HG03432 (cell line): ENCODE measurements at regions not wholly inside any gene's neighbourhood (a gene's known extent, or its start where the extent isn't known, plus 50 kb on each side); places are given as distances from the start of the nearest gene placed in this dataset.
"Not testable (repeated sequence)": the region's sequence is repeated elsewhere in the genome, so short reads cannot be mapped to it uniquely, and the experiment has no call there.

Experiments used
- ATAC-seq: cut with Tn5 transposase; IDR thresholded peaks from one replicate; pipeline ENCODE4 v1.9.1; 2021; ENCODE audit warnings: mild to moderate bottlenecking, moderate library complexity; ENCODE audit not compliant: unreplicated experiment

DNA sequence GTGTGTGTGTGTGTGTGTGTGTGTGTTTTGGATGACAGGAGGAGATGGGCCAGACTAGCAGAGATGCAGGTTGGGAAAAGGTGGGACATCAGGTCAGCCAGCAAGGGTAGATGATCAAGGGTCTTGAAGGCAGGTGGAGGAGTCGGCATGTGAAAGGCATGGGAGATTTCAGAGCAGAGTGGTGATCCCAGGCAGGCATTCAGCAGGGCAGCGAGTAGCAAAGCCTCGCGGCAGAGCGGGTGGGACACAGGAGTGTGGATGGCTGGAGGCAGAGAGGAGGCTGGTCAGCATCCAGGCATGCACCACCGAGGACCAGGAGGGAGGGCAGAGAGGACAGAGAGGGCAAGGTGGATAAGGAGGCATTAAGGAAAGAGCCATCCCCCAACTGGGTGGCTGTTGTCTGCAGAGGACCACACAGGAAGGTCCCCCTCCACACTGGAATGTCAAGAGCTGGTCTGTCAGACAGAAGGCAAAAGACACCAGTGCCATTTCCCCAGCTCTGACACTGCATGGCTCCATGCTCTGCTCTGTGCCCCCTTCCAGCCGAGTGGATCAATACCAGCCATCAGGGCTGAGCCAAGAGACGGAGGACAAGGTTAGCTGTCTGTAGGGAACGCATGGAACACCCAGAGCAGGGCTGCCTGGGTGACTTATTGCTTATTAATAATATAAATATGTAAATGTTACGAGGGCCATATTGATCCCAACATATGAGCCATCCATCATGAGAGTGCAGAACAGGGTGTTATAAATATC, 74.8 kb upstream of the RPL38 start:
- no peak for ATAC-seq

DNA sequence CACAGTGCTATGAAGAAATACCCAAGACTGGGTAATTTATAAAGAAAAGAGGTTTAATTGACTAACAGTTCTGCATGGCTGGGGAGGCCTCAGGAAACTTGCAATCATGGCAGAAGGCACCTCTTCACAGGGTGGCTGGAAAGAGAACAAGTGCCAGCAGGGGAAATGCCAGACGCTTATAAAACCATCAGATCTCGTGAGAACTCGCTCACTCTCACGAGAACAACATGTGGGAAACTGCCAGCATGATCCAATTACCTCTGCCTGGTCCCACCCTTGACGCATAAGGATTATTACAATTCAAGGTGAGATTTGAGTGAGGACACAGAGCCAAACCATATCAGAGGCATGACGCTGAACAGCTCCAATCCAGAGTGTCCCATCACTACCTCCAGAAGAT, 73.7 kb upstream of the RPL38 start:
- not testable (repeated sequence) for ATAC-seq

DNA sequence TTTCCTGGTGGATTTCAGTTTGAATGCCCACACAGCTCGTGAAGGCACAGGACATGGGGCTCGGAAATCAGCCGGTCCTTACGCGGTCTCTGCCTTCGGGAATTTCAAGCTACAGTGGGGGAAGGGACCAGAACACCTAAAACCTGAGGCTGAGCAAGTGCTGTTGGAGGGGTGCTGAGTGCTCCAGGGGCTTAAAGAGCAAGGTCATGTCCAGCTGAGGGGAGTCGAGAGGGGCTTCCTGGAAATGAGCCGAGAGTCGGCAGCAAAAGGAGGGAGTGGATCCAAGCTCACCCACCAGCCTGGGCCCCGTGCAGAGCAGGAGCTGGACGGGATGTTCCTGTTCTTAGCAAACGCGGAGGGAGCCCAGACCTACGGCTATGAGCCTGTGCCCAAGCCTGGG, 73.2 kb upstream of the RPL38 start:
- no peak for ATAC-seq

DNA sequence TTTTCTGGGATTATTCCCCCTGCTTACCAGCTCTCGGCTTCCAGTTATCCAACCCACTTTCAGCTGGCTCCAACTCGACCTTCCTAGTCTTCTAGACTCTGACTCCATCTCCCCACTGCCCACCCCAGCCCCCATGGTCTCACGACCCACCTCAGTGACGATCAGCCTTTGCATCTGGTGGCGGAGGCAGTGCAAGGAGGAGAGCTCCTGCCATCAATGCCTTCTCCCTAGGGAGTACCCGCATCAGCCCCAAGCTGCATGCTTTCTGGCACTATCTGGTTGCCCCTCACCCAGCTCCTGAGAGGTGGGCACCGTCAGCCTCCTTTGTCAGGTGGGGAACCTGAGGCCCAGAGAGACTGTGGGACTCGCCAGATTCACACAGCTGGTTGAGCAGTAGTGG, 72.6 kb upstream of the RPL38 start:
- ATAC-seq: no peak

DNA sequence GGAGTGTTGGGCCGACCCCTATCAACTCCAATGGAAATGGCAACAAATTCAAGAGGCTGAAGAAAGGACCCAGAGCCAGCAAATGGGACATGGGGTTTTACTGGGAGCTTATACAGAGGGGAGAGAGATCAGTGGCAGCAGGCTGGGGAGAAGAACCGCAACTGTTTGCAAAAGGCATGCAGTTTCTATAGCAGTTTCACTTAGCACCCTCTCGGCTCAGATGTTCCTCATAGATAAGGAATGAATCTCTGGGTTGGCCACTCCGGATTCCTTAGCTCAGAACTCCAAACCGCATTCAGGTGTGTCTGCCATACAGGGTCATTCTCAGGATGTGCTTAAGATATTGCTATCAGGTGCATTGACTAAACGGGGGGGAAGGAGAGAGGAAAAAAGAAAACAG, 71.1 kb upstream of the RPL38 start:
- ATAC-seq: no peak

DNA sequence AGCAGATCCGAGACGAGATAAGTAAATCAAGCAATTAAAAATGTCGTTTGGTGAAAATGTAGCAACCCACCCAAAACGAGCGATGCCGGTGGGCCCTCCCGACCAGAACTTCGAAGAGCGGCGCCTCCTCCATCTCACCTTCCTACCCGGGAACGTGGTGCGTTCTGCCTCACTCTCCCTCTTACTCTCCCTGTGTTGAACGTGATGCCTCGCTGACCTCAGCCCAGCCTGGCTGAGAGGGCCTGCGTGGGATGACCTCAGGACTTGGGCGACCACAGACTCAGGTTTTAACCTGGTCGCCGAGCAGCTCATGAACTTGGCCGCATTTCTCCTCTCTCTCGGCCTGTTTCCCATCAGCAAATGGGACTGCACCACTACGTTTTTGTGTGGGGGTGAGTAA, 69.7 kb upstream of the RPL38 start:
- ATAC-seq: no peak

DNA sequence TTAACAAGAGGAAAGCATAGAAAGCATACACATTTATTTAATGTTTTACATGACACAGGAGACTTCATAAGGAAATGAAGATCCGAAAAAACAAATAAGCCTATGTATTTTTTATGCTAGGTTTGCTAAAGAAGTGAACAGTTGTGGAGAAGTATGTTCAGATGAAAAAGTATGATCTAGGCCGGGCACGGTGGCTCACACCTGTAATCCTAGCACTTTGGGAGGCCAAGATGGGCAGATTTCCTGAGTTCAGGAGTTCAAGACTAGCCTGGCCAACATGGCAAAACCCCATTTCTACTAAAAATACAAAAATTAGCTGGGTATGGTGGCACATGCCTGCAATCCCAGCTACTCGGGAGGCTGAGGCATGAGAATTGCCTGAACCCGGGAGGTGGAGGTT, 69.2 kb upstream of the RPL38 start:
- not testable (repeated sequence) for ATAC-seq

DNA sequence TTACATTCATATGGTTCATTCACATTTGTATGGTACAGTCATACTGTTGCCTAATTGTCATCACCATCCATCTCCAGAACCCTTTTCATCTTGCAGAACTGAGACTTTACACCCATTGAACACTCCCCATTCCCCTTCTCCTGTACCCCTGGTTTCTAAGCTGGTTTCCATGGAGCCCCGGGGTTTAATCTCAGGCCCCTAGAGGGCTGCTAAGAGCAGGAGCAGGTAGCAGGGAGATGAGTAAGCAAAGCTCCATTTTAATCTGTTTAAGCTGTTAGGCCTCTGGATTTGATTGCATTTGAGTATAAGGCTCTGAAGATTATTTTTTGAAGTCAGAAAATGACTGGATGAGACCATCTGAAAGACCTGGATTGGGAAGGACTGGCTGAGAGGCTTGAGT, 68.5 kb upstream of the RPL38 start:
- no peak for ATAC-seq

DNA sequence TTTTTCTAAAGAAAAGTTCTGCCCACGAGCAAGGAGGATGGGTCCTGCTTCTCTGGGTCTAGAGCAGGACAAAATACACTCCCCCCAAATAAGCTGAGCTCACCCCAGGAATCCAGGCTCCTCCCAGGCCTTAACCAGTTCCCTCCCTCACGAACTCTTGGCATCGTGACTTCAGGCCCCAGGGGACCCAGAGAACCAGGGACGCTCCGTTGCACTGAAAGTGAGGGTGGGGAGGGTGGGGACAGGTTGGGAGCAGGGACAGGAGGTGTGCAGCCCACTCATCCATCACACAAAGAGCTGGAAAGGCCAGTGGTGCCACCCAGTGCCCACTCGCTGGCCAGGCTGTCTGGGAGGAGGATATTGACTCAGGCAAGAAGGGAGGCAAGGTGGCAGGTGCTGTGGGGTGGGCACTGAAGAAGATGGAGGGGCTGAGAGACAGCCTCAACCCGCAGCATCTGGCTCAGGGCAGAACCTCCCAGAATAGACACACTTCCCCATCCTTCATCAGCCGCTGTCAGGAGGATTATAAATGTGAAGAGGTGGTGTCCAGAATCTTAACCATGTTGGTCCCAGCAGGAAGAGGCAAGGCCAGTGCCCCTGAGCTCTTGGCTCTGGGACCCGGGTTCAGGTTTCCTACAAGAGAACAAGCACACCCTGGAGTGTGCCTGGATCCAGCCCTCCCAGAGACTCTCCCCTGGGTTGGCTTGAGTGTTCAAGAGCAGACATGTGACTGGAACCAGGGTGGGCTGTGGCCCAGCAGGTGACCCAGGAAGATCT, 67.9 kb upstream of the RPL38 start:
- no peak for ATAC-seq

DNA sequence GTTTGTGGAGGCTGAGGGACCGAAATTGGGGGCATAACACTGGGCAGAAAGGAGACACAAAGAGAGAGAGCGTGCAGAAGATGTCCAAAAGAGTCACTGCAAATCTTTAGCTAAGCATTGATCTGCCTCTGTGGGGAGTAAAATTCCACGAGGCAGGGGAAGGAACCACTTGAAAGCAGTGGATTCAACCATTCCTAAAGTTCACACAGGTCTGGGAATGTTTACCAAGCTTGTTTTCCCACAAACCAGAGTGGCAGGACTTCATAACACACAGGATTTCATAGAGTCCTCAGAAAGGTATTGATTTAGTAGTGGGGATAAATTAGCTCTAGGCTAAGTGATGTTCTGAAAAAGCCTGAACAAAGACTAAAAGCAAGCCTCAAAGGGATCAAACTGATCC, 66.1 kb upstream of the RPL38 start:
- ATAC-seq: no peak

DNA sequence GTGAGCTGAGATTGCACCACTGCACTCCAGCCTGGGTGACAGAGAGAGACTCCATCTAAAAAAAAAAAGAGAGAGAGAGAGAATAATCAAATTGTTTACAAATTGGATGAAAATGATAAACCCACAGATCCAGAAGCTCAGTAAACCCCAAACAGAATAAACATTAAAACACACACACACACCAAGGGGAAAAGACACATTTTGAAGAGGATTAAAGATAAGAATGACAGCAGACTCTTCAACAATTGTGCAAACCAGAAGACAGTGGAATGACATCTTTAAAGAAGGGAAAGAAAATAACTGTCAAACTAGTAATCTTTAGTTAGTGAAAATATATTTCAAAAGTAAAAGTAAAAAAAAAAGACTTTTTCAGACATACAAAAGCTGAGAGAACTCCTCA, 64.4 kb upstream of the RPL38 start:
- ATAC-seq: no peak

DNA sequence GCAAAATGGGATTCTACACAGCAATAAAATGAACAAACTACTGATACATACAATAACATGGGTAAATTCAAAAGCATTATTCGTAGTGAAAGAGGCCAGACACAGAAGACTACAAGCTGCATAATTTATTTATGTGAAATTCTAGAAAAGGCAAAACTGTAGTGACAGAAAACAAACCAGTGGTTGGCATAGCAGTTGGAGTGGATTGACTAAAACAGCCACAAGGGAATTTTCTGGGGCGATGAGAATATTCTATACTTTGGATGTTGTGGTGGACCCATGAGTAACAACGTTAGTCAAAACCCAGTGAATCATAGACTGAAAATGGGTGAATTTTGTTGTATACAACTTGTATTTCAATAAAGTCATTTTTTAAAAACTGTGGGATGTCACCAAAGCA, 63.2 kb upstream of the RPL38 start:
- ATAC-seq: no peak

DNA sequence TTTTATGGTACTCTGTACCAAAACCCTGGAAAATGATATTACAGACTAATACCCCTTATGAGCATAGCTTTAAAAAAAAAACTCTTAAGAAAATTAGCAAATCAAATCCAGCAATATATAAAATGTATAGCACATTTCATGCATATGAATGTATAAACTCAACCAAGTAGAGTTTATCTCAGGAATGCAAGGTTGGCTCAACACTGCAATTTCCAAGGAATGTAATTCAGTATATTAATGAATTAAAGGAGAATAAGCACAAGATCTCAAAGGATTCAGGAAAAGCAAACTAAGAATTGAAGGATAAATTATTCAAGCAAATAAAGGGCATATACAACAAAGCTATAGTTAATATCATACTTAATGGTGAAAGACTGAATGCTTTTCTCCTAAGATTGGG, 61.9 kb upstream of the RPL38 start:
- ATAC-seq: no peak

DNA sequence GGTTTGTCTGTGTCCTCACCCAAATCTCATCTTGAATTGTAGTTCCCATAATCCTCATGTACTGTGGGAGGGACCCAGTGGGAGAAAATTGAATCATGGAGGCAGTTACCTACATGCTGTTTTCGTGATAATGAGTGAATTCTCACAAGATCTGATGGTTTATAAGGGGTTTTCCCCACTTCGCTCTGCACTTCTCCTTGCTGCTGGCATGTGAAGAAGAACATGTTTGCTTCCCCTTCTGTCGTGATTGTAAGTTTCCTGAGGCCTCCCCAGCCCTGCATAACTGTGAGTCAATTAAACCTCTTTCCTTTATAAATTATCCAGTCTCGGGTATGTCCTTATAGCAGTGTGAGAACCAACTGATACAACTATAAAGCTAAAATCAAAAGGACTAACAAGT, 60.2 kb upstream of the RPL38 start:
- ATAC-seq: not testable (repeated sequence)

DNA sequence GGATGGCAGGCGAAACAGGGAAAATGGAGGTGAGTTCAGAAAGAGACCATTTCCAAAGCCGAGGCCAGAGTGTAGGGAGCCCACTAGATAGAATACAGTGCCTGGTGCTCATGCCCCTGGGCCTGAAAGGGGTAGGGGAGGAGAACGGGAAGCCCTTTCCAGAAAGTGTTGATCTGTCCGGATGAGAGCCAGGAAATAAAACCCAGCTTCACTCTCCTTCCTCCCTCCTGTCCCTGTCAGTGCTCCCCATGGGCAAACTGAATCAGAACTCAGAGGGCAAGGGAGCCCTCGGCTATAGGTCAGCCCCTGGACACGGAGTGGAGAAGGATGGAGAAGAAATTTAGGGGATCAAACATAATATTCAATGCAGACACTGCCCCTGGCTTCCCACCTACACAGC, 57.7 kb upstream of the RPL38 start:
- ATAC-seq: no peak

DNA sequence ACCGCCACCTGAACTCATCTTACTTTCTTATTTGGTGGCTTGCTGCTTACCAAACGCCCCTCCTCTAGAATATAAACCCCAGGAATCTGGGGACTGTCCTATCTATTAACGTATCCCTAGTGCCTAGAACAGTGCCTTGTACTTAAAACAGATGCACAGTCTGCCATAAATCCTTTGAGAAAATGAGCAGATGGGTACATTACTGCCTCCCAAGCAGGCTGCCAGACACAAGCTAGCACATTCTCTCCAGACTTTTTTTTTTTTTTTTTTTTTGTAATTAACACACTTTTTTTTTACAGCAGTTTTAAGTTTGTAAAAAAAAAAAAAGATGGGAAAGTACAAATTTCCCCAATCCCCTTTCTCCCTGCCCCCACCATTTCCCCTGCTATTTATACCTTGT, 57.3 kb upstream of the RPL38 start:
- no peak for ATAC-seq

DNA sequence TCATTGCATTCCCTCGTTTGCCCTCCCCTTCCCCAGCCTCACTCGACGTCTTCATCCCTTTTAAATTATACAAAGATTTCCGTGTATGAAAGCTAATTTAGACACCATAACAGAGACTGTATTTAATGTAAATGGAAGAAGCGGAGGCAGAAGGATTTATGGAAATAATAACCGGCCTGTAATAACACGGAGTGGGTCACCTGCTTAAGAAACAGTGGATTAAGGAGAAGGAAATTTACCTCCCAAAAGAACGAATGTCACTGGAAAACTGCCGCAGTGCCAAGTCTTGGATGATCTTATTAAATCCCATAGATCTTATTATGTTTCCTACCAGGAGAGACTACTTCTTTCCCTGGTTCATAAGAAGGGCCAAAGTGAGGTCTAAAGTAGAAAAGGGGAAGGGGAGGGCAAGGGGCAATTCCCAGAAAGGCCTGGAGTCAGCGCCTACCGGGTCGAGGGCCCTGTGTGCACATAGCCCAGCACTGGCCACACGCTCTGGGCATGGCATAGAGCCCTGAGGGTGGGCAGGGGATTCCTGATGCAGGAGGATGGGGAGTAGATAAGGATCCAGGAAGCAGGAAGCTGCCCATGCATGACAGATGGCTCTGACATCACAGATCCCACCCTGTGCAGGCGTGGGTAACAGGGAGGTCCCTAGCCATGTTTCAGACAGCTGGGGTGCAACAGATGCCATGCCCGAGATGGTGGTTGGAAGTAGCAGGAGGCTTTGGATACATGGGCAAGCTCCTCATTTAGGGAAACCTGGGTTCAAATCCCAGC, 56.2 kb upstream of the RPL38 start:
- ATAC-seq: no peak

DNA sequence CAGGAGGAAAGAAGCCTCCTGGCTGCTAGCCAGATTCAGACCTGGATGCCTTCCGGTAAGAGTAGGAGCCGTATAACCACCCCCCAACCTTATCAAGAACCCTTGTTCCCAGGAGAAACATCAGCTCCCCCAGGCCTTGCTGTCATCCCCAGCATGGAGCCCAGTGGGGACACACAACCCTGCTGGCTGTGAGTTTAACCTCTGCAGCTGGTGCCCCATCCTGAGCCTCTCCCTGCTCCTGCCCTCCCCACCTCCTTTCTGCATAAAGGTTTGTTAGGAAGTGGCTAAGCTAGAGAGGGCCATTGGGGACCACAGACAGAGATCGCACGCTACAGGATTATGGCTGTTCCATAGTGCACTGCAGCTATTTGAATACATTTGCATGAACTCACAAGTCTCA, 55.5 kb upstream of the RPL38 start:
- ATAC-seq: no peak

DNA sequence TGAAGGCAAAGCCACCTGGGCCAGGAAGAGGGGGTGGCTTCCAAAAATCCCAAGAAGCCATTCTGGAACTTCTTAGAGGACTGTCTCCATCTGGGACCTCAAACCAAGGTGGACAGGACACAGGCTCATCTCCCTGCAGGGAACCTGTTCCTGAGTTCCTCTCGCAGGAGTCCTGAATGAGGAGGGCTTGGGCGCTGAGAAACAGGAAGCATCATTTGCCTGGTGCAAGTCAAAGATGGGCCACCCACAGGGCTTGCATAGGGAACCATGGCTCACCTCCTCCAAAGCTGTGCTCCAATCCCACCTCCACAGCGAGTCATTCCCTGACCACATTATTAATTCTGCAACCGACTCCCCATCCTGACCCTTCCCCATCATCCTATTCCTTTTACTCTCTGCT, 55.0 kb upstream of the RPL38 start:
- ATAC-seq: no peak

DNA sequence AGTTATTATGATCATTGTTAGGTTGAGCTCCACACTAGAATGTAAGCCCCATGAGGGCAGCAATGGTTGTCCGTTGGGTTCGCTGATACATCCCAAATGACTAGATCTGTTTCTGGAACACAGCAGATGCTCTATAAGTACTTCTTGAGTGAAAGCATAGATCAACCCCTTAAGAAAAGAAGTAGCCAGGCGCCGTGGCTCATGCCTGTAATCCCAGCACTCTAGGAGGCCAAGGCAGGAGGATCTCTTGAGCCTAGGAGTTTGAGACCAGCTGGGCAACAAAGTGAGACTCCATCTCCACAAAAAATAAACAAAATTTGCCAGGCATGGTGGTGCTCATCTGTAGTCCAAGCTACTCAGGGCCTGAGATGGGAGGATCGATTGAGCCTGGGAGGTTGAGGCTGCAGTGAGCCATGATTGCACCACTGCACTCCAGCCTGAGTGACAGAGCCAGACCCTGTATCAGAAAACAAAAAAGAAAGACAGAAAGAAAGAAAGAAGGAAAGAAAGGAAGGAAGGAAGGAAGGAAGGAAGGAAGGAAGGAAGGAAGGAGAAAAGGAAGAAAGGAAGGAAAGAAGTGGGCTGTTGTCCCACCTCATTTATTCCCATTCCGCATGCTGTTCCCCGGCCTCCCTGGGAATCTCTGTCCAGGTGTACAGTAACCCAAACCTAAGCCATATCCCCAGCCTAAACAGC, 54.4 kb upstream of the RPL38 start:
- no peak for ATAC-seq
